OCI-LY7 (cell line): ENCODE measurements at regions not wholly inside any gene's neighbourhood (a gene's known extent, or its start where the extent isn't known, plus 50 kb on each side); places are given as distances from the start of the nearest gene placed in this dataset.

Source experiments
- BruUV-seq: library from RNA; stranded (reverse); fragments of 400-500 nt; replicated peaks from 2 replicates; lab custom pipeline; 2021; lab: Mats Ljungman, UMichigan
- CTCF ChIA-PET: fragments of 300-600 bp; sonication (Branson Sonifier 250); formaldehyde crosslinking; loops from one replicate; lab custom pipeline; 2022; ENCODE audit warnings: antibody characterized with exemption; ENCODE audit not compliant: unreplicated experiment; lab: Charles Lee
- POLR2A ChIA-PET: fragments of 300-600 bp; sonication (Branson Sonifier 250); formaldehyde crosslinking; loops from one replicate; lab custom pipeline; 2022; ENCODE audit warnings: antibody characterized with exemption; lab: Charles Lee
- DNase-seq: peaks from one replicate; pipeline ENCODE4 v3.0.0-alpha.2; 2015; ENCODE audit warnings: low spot score
- H2AFZ ChIP-seq: fragments of 200-600 bp; sonication (generic), shearing (Covaris generic); 2 replicates; pipeline ENCODE4 v1.6.1; 2014; ENCODE audit warnings: mild to moderate bottlenecking, antibody characterized with exemption, low read length, moderate library complexity
- H3K27ac ChIP-seq: fragments of 200-600 bp; sonication (generic); 2 replicates; pipeline ENCODE4 v1.5.1; 2014; ENCODE audit warnings: mixed run types, low read depth, mild to moderate bottlenecking, moderate library complexity, low read length, inconsistent platforms; ENCODE audit not compliant: poor library complexity, severe bottlenecking
- H3K36me3 ChIP-seq: fragments of 200-600 bp; sonication (generic); 2 replicates; pipeline ENCODE4 v1.6.1; 2014; ENCODE audit warnings: mild to moderate bottlenecking, antibody characterized with exemption, low read length, moderate library complexity, mixed read lengths; ENCODE audit not compliant: insufficient read depth
- H3K4me1 ChIP-seq: fragments of 200-600 bp; sonication (generic); 2 replicates; pipeline ENCODE4 v1.5.1; 2014; ENCODE audit warnings: mild to moderate bottlenecking, low read length; ENCODE audit not compliant: insufficient read depth, poor library complexity, severe bottlenecking
- H3K4me2 ChIP-seq: fragments of 200-600 bp; sonication (generic); 2 replicates; pipeline ENCODE4 v1.6.1; 2014; ENCODE audit warnings: mild to moderate bottlenecking, low read length
- H3K4me3 ChIP-seq: fragments of 200-600 bp; sonication (generic); 2 replicates; pipeline ENCODE4 v1.5.1; 2014; ENCODE audit warnings: mild to moderate bottlenecking, low read depth, low read length; ENCODE audit not compliant: poor library complexity, severe bottlenecking
- H3K79me2 ChIP-seq: fragments of 200-600 bp; sonication (generic); 2 replicates; pipeline ENCODE4 v1.6.1; 2016; ENCODE audit warnings: low read depth, mild to moderate bottlenecking, low read length, moderate library complexity, mixed read lengths; ENCODE audit not compliant: insufficient read depth
- H3K9me2 ChIP-seq: fragments of 200-600 bp; sonication (generic); 2 replicates; pipeline ENCODE4 v1.6.1; 2016; ENCODE audit warnings: mild to moderate bottlenecking, low read length, mixed read lengths; ENCODE audit not compliant: insufficient read depth
- H3K9me3 ChIP-seq: fragments of 200-600 bp; sonication (generic); 2 replicates; pipeline ENCODE4 v1.6.1; 2014; ENCODE audit warnings: mild to moderate bottlenecking, mixed run types, low read length, mixed read lengths
- H4K20me1 ChIP-seq: fragments of 200-600 bp; sonication (generic); 2 replicates; pipeline ENCODE4 v1.6.1; 2014; ENCODE audit warnings: mild to moderate bottlenecking, antibody characterized with exemption, low read length, moderate library complexity, mixed read lengths; ENCODE audit not compliant: insufficient read depth
- EZH2phosphoT487 ChIP-seq: fragments of 200-600 bp; sonication (generic); IDR thresholded peaks from 2 replicates; pipeline ENCODE4 v1.6.1; 2018; ENCODE audit warnings: low read depth, borderline replicate concordance, mild to moderate bottlenecking, mixed run types, antibody characterized with exemption, low read length, moderate library complexity, mixed read lengths
- intact Hi-C: fragments of 100-400 bp; cut with micrococcal nuclease; formaldehyde crosslinking; loops from one replicate; pipeline ENCODE4 v1.10.0; 2022; ENCODE audit not compliant: unreplicated experiment
- TF ChIP-seq, protein P1 (sequence below): fragments of 200-600 bp; sonication (generic); conservative IDR thresholded peaks from 2 replicates; pipeline ENCODE4 v1.5.1; 2014; ENCODE audit warnings: mild to moderate bottlenecking, antibody characterized with exemption, low read length, moderate library complexity, mixed read lengths

DNA sequence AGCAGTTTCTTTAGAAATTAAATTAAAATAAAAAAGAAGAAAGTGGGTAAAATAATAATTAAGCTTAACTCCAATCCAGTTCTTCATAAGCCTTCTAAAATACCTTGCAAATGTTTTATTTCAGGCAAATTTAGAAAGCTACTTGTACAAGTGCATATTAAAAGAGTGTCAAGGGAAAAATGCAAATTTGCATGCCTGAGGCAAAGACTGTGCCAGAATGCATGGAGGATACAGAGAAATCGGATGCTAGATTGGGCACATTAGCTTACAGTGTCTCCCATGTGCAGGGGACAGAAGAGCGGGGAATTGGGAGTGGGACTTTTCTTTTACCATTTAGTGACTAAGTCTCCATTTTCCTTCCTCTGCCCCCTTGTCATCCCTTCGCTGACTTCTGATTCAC lies 173.0 kb upstream of the NWD2 start:
- Histone ChIP-seq H3K4me1 (no peaks in the 10 kb centered on the region), H3K36me3 (no peaks in the 10 kb centered on the region), H3K9me3 (no peaks in the 10 kb centered on the region), H3K27ac (no peak overlapping the region), H2AFZ (no peak overlapping the region), H3K4me3 (no peak overlapping the region), H3K4me2 (no peak overlapping the region), H4K20me1 (no peaks in the 10 kb centered on the region), H3K9me2 (no peaks in the 10 kb centered on the region), H3K79me2 (no peaks in the 10 kb centered on the region)
- CTCF ChIA-PET: no interaction called here
- no peak for TF ChIP-seq EZH2phosphoT487
- TF ChIP-seq, protein P1, sequence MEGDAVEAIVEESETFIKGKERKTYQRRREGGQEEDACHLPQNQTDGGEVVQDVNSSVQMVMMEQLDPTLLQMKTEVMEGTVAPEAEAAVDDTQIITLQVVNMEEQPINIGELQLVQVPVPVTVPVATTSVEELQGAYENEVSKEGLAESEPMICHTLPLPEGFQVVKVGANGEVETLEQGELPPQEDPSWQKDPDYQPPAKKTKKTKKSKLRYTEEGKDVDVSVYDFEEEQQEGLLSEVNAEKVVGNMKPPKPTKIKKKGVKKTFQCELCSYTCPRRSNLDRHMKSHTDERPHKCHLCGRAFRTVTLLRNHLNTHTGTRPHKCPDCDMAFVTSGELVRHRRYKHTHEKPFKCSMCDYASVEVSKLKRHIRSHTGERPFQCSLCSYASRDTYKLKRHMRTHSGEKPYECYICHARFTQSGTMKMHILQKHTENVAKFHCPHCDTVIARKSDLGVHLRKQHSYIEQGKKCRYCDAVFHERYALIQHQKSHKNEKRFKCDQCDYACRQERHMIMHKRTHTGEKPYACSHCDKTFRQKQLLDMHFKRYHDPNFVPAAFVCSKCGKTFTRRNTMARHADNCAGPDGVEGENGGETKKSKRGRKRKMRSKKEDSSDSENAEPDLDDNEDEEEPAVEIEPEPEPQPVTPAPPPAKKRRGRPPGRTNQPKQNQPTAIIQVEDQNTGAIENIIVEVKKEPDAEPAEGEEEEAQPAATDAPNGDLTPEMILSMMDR: no peak
- DNase-seq: no peak
- intact Hi-C loops: no loop called here
- POLR2A ChIA-PET: interaction anchor here (0.6 kb wide), 2 partner anchors 10 to 16 kb away, joined by 3 read pairs; no protein-coding TSS in a partner anchor
- BruUV-seq: no TSS peak

DNA sequence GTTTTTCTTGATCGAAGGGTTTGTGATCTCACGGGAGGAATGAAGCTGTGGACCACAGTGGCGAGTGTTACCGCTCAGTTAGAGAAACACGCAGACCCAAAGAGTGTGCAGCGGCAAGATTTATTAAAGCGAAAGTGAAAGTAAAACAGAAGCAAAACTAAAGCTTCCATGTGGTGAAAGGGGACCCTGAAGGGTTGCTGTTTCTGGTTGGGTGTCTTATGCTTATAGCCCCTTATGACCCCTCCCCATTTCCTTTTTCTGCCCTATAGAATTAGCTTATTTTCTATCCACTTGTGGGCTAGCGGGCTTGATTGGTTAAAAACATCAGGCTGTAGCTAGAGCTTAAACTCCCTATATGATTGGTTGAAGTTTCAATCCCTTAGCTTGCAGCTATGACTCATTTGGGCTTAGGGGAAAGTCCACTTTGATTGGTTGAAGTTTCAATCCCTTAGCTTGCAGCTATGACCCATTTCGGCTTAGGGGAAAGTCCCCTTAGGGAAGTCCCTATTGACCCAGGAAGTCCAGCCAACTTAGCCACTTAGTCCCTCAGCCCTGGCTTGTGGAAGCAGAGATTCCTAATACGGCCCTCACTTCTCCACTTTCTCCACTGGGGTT lies 171.2 kb upstream of the NWD2 start:
- Histone ChIP-seq H3K4me3 (no peak overlapping the region), H3K9me2 (no peaks in the 10 kb centered on the region), H3K36me3 (no peaks in the 10 kb centered on the region), H4K20me1 (no peaks in the 10 kb centered on the region), H3K27ac (no peak overlapping the region), H3K9me3 (no peaks in the 10 kb centered on the region), H3K79me2 (no peaks in the 10 kb centered on the region), H2AFZ (no peak overlapping the region), H3K4me2 (no peak overlapping the region), H3K4me1 (no peaks in the 10 kb centered on the region)
- POLR2A ChIA-PET: interaction anchor here (1.0 to 1.2 kb wide), 2 partner anchors 14 to 20 kb away, joined by 3 to 5 read pairs; no protein-coding TSS in a partner anchor
- BruUV-seq: no TSS peak
- CTCF ChIA-PET: no interaction called here
- TF ChIP-seq, protein P1: no peak
- TF ChIP-seq EZH2phosphoT487: no peak
- intact Hi-C loops: no loop called here
- no peak for DNase-seq

DNA sequence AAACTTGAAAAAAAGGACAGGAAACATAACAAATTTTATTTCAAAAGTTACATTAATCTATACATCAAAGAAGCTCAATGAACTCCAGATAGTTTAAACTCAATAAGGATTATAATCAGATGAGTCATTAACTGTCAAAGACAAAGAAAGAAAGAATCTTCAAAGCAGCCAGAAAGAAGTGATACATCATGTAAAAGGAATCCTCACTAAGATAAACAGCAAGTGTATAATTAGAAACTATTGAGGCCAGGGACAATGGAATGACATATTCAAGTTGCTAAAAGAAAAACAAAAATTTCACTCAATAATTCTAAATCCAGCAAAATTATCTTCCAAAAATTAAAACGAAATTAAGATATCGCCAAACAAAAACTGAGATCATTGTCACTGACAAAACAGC lies 161.6 kb upstream of the NWD2 start:
- ChIA-PET POLR2A (no interaction called here), CTCF (no interaction called here)
- H4K20me1 ChIP-seq: no peaks in the 10 kb centered on the region
- H3K4me1 ChIP-seq: no peaks in the 10 kb centered on the region
- no peak overlapping the region for H3K4me3 ChIP-seq
- TF ChIP-seq, protein P1: no peak
- TF ChIP-seq EZH2phosphoT487: no peak
- no peak for DNase-seq
- intact Hi-C loops: no loop called here
- no peaks in the 10 kb centered on the region for H3K79me2 ChIP-seq
- H3K9me2 ChIP-seq: no peaks in the 10 kb centered on the region
- no peaks in the 10 kb centered on the region for H3K9me3 ChIP-seq
- H3K27ac ChIP-seq: no peak overlapping the region
- no peak overlapping the region for H3K4me2 ChIP-seq
- no peaks in the 10 kb centered on the region for H3K36me3 ChIP-seq
- no peak overlapping the region for H2AFZ ChIP-seq
- no TSS peak for BruUV-seq
